ENCODE measurements at regions not wholly inside any gene's neighbourhood (a gene's known extent, or its start where the extent isn't known, plus 50 kb on each side); places are given as distances from the start of the nearest gene placed in this dataset.

DNA sequence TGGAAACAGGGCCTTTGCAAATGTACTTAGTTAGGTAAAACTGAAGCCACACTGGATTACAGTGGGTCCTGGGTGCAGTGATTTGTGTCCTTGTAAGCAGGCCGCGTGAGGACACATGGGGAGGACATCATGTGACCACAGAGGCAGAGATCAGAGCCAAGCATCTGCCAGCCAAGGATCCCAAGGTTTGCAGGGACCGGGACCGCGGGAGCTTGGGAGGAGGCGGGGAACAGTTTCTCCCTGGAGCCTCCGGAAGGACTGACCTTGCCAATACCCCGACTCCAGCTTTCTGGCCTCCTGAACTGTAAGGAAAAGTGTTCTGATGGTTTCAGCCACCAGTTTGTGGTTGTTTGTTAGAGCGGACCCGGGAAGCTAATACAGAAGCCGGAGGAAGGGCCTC is 500.9 kb downstream of the PREX1 start:
- Mint-ChIP-seq H3K9me3 (ENCODE audit: low read depth) (no peaks in the 10 kb centered on the region), H3K27me3 (peaks cover 11% of the 10 kb centered on the region), H3K27ac (no peak overlapping the region), H3K36me3 (ENCODE audit: insufficient read depth) (no peaks in the 10 kb centered on the region), H3K4me3 (ENCODE audit: low read depth) (no peak overlapping the region), H3K4me1 (ENCODE audit: low read depth) (peaks cover 10% of the 10 kb centered on the region)
- DNase-seq (ENCODE audit: low spot score, unreplicated experiment): no peak
- TF ChIP-seq, protein P1, sequence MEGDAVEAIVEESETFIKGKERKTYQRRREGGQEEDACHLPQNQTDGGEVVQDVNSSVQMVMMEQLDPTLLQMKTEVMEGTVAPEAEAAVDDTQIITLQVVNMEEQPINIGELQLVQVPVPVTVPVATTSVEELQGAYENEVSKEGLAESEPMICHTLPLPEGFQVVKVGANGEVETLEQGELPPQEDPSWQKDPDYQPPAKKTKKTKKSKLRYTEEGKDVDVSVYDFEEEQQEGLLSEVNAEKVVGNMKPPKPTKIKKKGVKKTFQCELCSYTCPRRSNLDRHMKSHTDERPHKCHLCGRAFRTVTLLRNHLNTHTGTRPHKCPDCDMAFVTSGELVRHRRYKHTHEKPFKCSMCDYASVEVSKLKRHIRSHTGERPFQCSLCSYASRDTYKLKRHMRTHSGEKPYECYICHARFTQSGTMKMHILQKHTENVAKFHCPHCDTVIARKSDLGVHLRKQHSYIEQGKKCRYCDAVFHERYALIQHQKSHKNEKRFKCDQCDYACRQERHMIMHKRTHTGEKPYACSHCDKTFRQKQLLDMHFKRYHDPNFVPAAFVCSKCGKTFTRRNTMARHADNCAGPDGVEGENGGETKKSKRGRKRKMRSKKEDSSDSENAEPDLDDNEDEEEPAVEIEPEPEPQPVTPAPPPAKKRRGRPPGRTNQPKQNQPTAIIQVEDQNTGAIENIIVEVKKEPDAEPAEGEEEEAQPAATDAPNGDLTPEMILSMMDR (IDR thresholded peaks at IDR 0.05; ENCODE audit: unreplicated experiment): no peak

DNA sequence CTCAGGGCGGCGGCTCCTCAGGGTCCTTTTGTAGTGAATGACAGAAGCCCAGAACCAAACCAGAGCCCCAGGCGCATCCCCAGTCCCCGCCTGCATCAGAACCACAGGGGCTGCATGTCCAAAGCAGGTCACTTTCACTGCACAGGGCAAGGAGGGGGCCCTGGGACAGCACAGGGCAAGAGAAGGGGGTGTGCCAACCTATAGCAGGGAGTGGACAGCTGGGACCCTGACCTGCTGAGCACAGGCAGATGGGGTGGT is 501.4 kb downstream of the PREX1 start:
- H3K27ac Mint-ChIP-seq: no peak overlapping the region
- H3K4me1 Mint-ChIP-seq (ENCODE audit: low read depth): peaks cover 8% of the 10 kb centered on the region
- no peak overlapping the region for H3K4me3 Mint-ChIP-seq (ENCODE audit: low read depth)
- no peak for DNase-seq (ENCODE audit: low spot score, unreplicated experiment)
- TF ChIP-seq, protein P1 (IDR thresholded peaks at IDR 0.05; ENCODE audit: unreplicated experiment): no peak
- peaks cover 11% of the 10 kb centered on the region for H3K27me3 Mint-ChIP-seq
- H3K9me3 Mint-ChIP-seq (ENCODE audit: low read depth): no peaks in the 10 kb centered on the region
- no peaks in the 10 kb centered on the region for H3K36me3 Mint-ChIP-seq (ENCODE audit: insufficient read depth)

DNA sequence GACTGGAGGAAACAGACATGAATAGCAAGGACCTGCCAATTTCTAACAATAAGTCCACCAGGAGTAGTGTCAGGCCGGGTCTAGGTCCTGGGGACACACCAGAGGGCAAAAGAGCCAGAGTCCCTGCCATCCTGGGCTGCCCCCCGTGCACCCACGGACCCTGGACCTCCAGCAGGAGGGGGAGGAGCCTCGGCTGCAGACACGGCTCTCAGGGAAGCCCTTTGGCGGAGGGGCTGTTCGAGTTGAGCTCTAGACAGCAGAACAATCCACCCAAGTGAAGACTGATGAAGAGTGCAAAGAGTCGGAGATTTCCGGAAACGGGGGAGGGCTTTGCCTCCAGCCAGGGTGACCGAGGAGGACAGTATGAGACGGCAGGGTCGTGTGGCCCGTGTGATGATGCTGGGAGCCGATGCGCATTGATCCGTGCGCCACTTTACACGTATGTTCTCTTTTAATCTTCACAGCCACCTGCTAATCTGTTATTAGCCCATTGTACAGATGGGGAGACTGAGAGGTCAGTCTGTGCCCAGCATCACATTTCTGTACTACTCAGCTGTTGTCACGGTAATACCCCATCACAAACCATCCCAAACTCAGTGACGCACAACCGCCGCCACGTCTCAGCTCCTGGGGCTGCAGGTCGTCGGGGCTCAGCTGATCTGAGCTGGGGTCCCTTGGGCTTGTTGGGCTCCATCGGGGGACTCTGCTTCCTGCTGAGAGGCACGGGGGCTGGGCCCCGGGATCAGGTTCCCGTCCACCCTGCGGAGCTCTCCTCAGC is 502.0 kb downstream of the PREX1 start:
- Mint-ChIP-seq H3K4me1 (ENCODE audit: low read depth) (peaks cover 9% of the 10 kb centered on the region), H3K4me3 (ENCODE audit: low read depth) (no peak overlapping the region), H3K36me3 (ENCODE audit: insufficient read depth) (no peaks in the 10 kb centered on the region), H3K9me3 (ENCODE audit: low read depth) (no peaks in the 10 kb centered on the region), H3K27me3 (peaks cover 11% of the 10 kb centered on the region), H3K27ac (no peak overlapping the region)
- TF ChIP-seq, protein P1 (IDR thresholded peaks at IDR 0.05; ENCODE audit: unreplicated experiment): no peak
- no peak for DNase-seq (ENCODE audit: low spot score, unreplicated experiment)

DNA sequence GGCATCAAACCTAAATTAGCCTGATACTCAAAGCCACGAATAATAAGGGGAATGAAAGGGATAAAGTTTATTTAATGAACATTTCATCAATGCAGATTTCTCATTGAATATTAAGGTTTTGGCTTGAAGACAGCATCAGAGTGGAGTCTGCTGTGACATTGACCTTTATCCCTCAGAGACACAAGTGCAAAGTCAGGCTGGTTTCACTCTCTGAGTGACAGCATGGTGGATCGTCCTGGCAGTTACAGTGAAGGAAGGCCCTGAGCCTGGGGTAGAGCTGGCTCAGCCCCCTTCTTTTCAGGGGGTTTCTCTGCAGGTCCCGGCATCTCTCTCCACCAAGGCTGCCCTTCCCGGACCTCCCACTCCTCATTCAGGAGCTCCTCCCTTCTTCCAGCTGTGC is 503.1 kb downstream of the PREX1 start:
- H3K27me3 Mint-ChIP-seq: peaks cover 11% of the 10 kb centered on the region
- TF ChIP-seq, protein P1 (IDR thresholded peaks at IDR 0.05; ENCODE audit: unreplicated experiment): no peak
- no peaks in the 10 kb centered on the region for H3K36me3 Mint-ChIP-seq (ENCODE audit: insufficient read depth)
- DNase-seq (ENCODE audit: low spot score, unreplicated experiment): no peak
- no peaks in the 10 kb centered on the region for H3K9me3 Mint-ChIP-seq (ENCODE audit: low read depth)
- peaks cover 9% of the 10 kb centered on the region for H3K4me1 Mint-ChIP-seq (ENCODE audit: low read depth)
- no peak overlapping the region for H3K27ac Mint-ChIP-seq
- no peak overlapping the region for H3K4me3 Mint-ChIP-seq (ENCODE audit: low read depth)

DNA sequence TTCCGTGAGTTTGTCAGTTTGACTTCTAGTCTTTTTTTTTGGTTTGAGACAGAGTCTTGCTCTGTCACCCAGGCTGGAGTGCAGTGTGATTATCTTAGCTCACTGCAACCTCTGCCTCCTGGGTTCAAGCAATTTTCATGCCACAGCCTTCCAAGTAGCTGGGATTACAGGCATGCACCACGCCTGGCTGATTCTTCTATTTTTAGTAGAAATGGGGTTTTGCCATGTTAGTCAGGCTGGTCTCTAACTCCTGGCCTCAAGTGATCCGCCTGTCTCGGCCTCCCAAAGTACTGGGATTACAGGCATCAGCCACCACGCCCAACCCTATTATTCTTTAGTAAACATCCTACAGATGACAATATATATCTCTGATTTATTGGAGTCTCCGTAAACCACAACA is 506.5 kb downstream of the PREX1 start:
- no peak overlapping the region for H3K4me3 Mint-ChIP-seq (ENCODE audit: low read depth)
- no peak for DNase-seq (ENCODE audit: low spot score, unreplicated experiment)
- no peak overlapping the region for H3K27ac Mint-ChIP-seq
- TF ChIP-seq, protein P1 (IDR thresholded peaks at IDR 0.05; ENCODE audit: unreplicated experiment): no peak
- H3K4me1 Mint-ChIP-seq (ENCODE audit: low read depth): peaks cover 10% of the 10 kb centered on the region
- H3K36me3 Mint-ChIP-seq (ENCODE audit: insufficient read depth): no peaks in the 10 kb centered on the region
- peaks cover 27% of the 10 kb centered on the region for H3K27me3 Mint-ChIP-seq
- H3K9me3 Mint-ChIP-seq (ENCODE audit: low read depth): no peaks in the 10 kb centered on the region

All from progenitor cell of endocrine pancreas (in vitro differentiated cells).